ENCODE measurements at regions not wholly inside any gene's neighbourhood (a gene's known extent, or its start where the extent isn't known, plus 50 kb on each side); places are given as distances from the start of the nearest gene placed in this dataset.

- no peak for DNase-seq
These were observed 327.7 kb downstream of the PIK3R1 start for GRCh38 chr5:68543212-68543611.

GRCh38 chr5:68544091-68544647 is 328.6 kb downstream of the PIK3R1 start:
- DNase-seq: no peak

DNA sequence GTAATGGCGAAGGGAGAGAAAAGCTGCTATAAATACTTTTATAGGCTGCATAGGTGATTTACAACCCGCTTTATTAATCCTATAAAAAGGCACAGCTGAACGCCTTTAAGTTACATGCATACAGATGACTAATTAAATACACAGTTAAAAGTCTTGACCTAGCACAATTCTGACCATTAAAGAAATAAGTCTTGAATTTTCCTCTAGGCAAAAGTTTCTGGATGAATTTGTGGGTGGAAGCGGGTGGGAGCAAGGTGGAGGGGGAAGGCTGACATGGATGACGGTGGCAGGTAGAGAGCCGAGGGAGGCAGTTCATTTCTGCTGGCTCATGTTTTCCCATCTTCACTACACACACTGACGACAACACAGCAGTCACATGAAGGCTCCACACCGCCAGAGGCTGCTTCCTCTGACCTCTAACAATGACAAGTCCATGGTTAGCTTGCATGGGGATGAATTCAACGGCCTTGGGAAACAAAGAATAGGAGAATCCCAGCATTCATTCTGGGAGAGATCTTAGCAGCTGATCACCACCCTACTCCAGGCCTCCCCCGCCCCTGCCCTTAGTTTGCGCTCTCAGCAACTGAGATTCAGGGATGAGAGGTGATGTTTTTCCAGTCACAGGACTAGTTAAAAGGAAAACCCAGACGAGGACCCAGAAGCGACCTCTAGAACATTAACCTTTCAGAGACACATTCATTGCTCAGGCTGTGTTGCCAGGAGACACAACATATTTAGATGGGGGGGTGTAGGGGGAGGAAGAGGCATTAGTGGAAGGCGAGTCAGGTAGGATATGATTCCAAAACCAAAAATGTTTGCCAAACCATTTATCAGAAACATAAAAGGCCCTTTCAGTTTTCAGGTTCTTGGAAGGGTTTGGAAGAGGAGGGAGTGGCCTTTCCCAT is 329.3 kb downstream of the PIK3R1 start:
- no peak for DNase-seq

DNA sequence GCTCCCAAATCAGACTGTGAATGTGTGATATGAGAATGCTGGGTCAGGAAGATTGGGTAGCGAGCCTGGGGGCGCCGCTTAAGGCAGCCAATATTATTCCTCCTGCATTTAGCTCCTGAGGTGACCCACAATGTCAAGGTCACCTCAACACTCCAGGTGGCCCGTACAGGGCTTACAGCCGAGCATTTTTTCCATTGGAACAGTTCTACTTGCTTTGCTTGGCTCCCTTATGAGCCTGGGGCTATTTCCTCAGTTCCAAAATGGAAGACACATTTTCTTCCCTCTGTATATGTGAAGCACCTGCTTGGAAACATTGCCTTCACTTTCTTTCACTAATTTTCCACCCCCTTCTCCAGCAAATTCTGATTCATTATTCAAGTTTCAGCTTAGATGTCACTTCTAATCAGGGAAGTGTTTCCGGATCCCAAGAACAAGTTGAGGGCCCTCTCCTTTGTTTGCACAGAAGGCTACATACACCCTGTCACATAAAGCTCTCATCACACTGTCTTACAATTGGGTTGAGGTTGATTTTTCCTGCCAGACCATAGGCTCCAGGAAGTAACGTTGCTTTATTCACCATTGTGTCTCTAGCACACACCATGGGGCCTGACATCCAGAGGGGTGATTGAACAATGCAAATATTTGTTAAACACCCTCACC is 330.2 kb downstream of the PIK3R1 start:
- DNase-seq: no peak

- DNase-seq: no peak
These were observed 331.5 kb downstream of the PIK3R1 start for GRCh38 chr5:68547056-68547455.

GRCh38 chr5:68547622-68548021 is 332.1 kb downstream of the PIK3R1 start:
- no peak for DNase-seq

DNA sequence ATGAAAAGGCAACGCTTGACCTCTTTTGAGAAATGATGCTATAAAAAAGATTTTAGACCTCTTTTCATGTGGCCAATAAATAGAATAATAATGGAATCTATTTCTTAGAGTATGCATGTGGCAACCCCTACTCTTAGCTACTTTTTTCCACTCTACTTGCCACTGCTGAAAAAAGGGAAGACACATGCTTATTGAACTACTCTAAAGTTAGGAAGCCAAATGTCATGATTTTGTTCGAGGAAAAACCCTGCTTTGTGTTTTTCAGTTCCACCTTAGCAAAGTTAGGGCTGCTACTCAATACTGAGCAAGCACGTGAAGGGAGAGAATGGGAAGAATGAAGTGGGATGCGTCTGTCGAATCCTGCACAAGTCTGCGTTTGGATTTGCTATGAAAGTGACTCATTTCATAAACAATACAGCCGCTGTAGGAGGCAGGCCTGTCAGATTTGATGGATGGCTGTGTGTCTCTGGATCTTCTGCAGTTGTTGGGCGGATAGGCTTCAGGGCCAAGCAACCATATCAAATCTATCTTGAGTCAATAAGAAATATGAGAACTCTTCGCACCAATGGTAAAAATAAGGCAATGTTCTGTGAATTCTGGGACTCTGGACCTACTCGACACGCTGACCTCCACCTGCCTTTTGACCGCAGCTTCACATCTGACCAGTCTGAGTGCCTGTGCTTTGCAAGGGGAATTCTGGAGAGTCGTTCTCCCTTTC is 333.6 kb downstream of the PIK3R1 start:
- no peak for DNase-seq

DNA sequence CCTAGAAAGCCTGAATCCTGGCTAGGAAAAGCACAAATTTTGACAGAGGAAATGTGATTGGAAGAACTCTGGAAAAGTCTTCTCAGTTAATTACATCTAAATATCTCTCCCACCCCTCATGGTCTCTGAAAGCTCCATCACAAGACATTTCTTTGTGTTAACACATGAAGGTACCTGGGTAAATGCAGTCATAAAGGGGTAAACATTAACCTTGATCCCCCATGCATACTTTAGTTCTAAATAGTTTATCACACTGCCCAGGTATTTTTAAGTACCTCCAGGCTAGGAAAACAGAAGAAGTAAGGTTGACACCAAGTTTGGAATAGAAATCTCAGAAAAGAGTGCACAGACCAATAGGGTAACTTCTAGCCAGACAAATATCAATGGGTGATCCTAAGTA is 334.5 kb downstream of the PIK3R1 start:
- DNase-seq: no peak

DNA sequence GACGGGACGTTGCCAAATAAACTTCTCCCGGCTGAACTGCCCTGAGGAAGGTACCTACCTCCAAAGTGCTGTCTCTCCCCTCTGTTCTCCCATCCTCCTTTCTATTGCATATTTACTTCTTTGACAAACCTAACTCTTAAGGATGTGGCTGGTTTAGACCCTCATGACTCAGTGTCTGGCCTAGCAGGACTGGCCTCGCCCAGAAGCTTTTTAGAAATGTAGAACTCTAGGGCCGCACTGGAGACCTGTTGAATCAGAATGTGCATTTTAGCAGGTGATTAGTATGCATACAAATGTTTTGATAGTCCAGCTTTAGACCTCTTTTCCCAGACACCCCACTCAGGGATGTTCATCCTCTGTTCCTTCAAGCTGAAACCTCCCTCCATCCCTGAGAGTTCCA is 335.9 kb downstream of the PIK3R1 start:
- no peak for DNase-seq

DNA sequence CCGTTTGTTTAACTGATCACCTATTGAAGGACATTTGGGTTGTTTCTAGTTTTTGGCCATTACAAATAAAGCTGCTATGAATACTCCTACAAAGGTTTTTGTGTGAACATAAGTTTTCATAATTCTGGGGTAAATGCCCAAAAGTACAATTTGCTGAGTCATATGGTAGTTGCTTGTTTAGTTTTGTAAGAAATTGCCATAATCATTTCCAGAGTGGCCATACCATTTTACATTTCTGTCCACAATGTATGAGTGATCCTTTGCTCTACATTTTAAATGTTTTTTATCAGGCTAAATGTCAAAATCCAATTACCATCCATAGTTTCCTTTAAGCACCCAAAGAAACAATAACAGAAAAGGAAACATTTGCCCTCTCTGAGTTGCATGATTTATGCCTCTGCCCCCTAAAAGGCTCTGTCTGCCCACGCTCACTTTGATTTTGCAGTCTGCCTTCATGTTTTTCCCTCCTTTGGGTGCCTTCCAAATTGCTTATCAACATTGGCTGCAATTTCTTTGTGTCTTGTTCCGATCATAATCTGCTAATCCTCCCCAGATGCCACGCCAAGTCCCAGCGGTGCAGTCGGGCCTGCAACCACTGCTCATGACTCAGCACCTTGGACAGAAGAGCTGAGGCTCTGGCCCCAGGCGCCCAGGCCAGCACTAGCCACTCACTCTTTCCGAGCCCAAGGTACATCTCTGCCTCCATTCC is 339.2 kb downstream of the PIK3R1 start:
- no peak for DNase-seq

DNA sequence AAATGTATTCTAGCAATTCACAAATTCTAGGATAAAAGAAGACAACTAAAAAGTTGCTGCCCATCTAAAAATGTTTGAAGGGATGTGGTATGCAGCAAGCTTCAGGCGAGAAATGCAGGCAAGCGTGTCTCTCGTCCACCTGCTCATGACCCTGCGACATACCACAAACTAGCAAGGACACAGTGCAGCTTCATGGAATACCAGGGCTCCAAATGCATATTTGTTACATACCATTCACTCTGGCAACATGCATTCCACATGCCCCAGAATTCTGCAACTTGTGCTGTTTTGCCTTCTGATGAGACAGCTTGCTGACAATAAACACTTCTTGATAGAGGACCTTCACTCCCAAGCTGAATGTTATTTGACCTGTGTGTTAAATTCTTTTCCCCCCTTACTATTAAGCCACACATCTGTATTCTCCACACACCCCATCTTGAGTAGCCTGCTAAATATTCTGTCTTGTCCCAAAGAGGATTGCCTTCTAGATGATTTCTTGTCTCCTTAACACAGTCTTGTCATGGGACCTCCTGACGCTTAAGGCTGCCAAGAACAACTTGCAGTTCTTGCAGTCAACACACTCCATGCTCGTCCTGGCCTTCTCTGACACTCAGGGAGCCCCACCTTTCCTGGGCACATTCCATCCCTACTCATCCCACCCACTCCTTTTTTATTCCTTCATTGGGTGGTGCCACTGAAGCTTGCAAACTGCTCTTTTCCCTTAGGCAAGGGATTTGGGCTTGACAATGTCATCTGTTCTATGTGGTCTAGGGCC is 340.5 kb downstream of the PIK3R1 start:
- no peak for DNase-seq

DNA sequence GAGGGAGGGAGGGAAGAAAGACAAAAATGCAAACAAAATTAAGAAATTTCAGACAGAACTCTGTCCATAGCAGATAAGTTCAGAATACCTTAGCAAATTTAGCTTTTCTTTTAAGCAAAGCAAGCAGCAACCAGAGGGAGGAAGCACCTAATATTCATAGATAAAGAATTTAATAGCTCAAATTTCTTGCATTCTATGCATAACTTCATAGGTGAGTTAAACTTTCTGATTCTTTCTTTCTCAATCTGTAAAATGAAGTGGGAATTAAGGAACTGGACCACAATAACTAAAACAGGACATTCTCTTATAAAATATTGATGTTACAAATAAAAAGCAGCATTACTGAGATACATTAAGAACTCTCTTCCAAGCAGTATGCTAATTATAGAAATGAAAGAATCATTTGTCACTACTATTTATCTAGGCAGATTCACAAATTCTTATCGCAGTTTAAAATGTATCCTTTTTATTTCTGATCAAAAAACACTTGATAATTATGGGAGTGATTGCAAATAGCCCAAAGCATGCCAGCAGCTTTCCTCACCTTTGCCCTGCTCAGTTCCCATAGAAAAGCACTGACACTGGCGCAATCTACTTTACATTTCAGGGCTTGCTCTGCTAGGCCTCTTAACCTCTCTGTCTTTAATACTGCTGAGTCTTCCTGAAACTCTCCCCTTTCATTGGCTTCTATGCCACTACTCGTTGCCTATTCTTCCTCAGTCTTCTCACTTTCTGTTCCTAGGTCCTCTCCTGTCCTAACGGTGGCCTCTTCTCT is 341.8 kb downstream of the PIK3R1 start:
- DNase-seq: no peak

GRCh38 chr5:68562308-68562707 is 346.8 kb downstream of the PIK3R1 start:
- DNase-seq: no peak

GRCh38 chr5:68565427-68565826 is 349.9 kb downstream of the PIK3R1 start:
- DNase-seq: peak; percentile 67

GRCh38 chr5:68576805-68577204 is 361.2 kb downstream of the PIK3R1 start:
- no peak for DNase-seq

- no peak for DNase-seq
These were observed 366.7 kb downstream of the PIK3R1 start for GRCh38 chr5:68582284-68582683.

DNA sequence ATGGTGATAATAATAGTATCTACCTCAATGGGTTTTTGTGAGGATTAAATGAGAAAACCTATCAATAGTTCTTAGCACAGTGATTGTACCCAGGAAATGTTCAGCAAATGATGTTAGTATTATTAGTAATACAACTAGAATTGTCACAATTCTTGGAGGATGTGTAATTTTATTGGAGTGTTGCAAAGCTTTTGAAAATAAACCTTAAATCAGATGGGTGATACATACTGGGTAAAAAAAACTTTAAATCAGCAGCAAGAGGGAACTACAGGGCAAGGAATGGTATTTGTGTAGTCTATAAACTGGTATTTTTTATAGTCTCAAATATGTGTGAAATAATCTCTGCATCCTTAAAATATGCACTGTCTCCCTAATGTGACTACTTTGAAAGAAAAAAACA is 371.6 kb downstream of the PIK3R1 start:
- no peak for DNase-seq

GRCh38 chr5:68591850-68592249 is 376.3 kb downstream of the PIK3R1 start:
- DNase-seq: no peak

- no peak for DNase-seq
These were observed 376.8 kb downstream of the PIK3R1 start for GRCh38 chr5:68592351-68592750.

DNA sequence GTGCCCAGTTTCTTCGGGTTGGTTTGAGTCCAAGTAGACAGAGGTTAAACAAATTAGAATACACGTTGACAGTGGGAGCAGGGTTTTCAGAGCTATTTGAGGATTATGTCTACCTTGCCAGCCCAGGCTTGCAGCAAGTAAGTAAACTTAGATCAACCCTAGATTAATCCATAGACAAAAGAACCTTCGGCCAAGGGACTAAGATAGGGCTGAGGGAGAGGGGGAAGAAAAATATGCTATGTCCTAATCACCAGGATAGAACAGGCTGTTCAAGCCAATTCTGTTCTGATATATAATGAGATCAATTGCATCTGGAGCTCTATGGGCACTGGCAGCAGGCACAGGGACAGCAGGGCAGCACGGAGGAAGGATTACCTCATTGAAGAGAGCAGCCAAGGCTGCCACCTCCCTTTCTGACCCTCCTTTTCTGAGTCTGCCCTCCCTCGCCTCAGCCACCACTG is 377.7 kb downstream of the PIK3R1 start:
- no peak for DNase-seq

DNA sequence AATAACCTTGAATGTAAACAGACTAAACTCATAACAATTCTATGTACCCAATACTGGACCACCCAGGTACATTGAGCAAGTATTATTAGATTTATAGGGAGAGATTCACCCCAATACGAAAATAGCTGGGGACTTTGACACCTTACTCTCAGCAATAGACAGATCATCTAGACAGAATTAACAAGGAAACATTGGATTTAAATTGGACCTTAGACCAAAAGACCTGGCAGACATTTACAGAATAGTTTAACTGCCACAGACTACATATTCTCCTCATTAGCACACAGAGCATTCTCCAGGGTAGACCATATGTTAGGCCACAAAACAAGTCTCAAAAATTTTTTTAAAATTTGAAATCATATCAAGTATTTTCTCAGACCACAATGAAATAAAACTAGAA is 397.4 kb downstream of the PIK3R1 start:
- no peak for DNase-seq
